ENCODE measurements at regions not wholly inside any gene's neighbourhood (a gene's known extent, or its start where the extent isn't known, plus 50 kb on each side); places are given as distances from the start of the nearest gene placed in this dataset.

- TF ChIP-seq CTCF (IDR thresholded peaks at IDR 0.05): no peak
- TF ChIP-seq RFX5 (IDR thresholded peaks at IDR 0.05; ENCODE audit: low read length): no peak
- TF ChIP-seq TCF12 (IDR thresholded peaks at IDR 0.05): no peak
- no peak for TF ChIP-seq YY1 (IDR thresholded peaks at IDR 0.05; ENCODE audit: low read depth)
- TF ChIP-seq, protein P1, sequence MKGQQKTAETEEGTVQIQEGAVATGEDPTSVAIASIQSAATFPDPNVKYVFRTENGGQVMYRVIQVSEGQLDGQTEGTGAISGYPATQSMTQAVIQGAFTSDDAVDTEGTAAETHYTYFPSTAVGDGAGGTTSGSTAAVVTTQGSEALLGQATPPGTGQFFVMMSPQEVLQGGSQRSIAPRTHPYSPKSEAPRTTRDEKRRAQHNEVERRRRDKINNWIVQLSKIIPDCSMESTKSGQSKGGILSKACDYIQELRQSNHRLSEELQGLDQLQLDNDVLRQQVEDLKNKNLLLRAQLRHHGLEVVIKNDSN (IDR thresholded peaks at IDR 0.05; ENCODE audit: borderline replicate concordance, low read depth): no peak
- no peak for TF ChIP-seq POLR2AphosphoS5 (IDR thresholded peaks at IDR 0.05; ENCODE audit: low read depth, low read length)
- TF ChIP-seq RAD21 (IDR thresholded peaks at IDR 0.05; ENCODE audit: low read length): no peak
- no peak for TF ChIP-seq TAF1 (IDR thresholded peaks at IDR 0.05; ENCODE audit: borderline replicate concordance, low read depth, low read length)
- TF ChIP-seq, protein P2, sequence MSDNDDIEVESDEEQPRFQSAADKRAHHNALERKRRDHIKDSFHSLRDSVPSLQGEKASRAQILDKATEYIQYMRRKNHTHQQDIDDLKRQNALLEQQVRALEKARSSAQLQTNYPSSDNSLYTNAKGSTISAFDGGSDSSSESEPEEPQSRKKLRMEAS (IDR thresholded peaks at IDR 0.05; ENCODE audit: low read depth): no peak
- TF ChIP-seq GATA2 (CRISPR knock-in tag; IDR thresholded peaks at IDR 0.05): no peak
- no peak for TF ChIP-seq FOSL2 (IDR thresholded peaks at IDR 0.05; ENCODE audit: borderline replicate concordance, low read depth)
- TF ChIP-seq ZBTB33 (IDR thresholded peaks at IDR 0.05; ENCODE audit: borderline replicate concordance, low read depth): no peak
- no peak for TF ChIP-seq CHD2 (IDR thresholded peaks at IDR 0.05; ENCODE audit: low read length, partially characterized antibody)
Observed at GRCh38 chr6:137638926-137639706, 144.9 kb upstream of the OLIG3 start.

Data from SK-N-SH (cell line).